ENCODE measurements at regions not wholly inside any gene's neighbourhood (a gene's known extent, or its start where the extent isn't known, plus 50 kb on each side); places are given as distances from the start of the nearest gene placed in this dataset.
A peak's percentile ranks its signal among the peaks of the same experiment; 100 is the strongest.
"Not testable (repeated sequence)": the region's sequence is repeated elsewhere in the genome, so short reads cannot be mapped to it uniquely, and the experiment has no call there.

DNA sequence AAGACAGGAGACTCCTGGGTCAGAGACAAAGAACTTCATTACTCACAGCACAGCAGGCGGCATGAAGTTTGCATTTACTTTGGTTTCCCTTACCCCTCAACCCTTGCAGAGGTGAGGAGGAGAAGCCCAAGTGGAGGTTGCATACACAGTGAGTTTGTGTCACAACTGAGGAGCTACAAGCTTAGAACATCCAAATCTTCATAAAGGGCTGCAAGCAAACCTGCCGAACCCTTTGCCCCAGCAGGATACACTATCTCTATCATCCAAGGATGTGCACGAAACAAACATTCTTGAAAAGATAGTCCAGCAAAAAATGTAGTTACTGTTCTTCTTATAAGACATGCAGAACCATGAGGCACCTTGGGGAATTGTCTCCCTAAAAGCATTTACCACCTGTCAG is 493.5 kb downstream of the SETD4 start:
- no peak for DNase-seq (ENCODE audit: low read depth)

DNA sequence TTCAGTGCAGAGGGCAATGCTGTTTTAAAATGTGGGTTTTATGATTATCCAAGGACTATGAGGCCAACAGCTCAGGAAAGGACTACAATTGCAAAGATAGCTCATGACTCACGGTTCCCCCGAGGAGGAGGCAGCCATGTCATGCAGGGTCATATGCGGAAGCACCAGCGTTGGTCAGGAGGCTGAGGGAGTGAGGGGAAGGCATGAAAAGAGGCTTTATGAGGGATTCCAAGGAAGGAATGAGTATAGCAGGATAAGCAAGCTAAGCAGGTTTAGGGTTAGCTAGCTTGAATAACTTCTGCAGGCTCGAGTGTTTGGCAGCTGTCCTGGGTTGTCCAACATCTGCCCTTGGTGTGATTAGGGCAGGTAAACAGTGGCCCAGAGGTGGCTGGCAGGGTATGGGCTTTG is 495.1 kb downstream of the SETD4 start:
- no peak for DNase-seq (ENCODE audit: low read depth)

DNA sequence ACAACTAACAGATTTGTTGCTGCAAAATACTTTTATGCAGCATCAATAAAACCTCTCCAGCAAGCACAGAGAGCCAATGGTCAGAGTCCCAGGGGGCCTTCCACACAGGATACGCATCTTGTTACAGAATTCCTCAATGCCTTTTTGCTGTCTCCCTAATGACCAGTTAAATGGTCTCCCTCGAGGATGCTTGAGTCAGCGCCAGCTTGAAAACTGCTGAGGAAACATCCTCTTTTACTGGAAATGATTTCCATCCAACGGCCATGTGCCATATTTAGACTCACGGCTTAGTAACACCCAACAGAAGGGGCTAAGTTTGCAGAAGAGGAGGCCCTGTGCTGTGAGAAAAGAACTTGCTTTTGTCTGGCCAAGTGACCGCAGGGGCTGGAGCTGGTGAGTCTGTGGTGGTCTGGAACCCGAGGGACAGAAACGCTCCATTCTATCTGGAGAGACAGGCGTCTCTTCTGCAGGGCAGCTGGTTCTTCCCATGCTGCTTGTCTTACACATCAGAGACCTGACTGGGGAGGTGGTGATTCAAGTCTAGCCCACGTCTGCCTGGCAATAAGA is 496.4 kb downstream of the SETD4 start:
- DNase-seq (ENCODE audit: low read depth), result no peak

DNA sequence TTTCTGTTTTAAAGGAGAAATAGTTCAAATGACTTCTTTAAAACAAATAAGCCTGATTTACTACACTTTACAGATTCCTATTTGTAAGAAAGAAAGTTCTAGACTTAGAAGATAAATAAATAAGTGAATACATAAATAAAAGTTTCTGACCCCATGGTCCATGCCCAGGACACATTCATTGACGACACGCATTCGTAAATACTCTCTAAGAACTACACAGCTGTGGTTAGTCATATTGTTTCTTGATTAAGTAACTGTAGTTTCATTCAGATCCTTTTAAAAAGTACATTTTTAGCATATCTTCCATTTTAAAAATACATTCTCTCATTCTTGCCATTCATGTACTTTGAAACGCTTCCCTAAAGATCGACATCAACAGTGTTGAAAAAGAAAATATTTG is 497.4 kb downstream of the SETD4 start:
- DNase-seq (ENCODE audit: low read depth), result no peak

DNA sequence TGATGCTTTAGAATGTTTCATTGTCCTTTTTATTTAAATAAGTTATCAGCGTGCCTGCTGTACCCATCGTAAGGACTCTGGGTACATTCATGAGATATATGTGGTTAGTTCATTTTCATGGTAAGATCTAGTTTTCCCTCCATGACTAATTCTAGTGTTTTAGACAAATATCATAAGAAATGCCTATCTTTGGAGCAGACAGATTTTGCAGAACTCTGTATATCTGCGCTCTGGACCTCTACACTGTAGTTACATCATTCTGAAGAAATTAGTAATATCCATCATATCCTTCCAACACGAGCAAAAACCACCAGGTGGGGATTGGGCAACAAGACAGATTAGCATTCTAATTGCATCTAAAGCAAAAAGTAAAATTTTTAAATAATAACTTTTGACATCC is 499.2 kb downstream of the SETD4 start:
- no peak for DNase-seq (ENCODE audit: low read depth)

DNA sequence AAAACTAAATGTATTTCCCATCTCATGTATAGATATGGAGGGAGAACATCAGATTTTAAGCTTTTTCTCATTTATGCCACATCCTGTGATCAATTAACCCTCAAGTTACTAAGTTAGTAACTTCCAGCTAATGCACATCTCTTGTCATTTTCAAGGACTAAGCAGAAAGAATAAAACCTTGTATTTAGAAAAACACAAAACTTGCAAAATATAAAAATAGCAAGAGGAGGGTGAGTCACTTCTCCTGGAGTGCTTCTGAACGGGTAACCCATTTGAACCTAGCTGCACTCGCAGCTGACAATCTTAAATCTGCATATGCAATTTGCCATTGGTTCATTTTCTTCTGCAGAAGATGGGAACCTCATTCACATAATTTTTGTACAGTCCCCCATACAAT is 500.5 kb downstream of the SETD4 start:
- DNase-seq (ENCODE audit: low read depth), result no peak

DNA sequence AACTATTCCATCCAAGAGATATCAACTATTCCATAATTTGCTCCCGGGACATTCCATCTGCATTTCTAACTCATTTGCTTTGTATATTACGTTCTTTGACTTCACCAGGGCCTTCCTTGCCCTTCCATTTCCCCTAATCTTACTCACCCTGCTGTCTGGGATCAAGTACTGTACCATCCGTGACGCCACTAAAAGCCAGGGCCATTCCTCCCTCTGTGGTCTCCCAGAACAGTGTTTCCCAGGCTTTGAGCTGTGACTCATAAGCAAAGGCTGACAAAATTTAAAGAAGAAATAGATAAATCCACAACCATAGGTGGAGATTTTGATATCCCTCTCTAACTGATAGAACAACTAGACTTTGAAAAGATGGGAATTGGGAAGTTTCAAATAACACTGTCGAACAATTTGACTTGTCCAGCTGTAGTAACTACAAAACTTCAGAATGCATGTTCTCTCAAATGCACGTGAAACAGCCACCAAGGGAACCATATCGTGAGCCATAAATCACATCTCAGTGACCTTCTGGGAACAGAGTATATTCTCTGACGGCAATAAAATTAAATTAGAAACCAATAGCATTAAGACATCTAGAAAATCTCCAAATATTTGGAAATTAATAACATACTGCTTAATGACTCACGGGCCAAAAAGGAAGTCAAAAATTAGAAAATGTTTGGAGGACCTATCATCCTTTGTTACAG is 501.0 kb downstream of the SETD4 start:
- no peak for DNase-seq (ENCODE audit: low read depth)

DNA sequence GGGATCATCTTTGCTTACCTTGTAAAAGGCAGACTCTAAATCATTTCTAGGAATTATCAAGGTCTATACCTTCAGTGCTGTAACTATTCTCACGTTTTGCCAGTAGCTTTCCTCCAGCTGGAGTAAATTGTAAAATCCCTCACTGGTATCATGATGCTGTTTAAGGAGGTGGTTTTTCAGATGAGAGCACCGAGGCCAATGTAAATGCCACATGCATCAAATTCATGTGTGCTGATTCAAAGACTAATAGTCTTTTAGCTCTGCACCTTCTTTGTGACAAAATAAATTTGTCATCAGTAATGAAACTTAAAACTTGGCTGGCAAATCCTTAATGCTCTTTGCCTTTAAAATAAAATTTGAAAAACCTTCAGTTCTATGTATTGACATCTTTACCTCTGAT is 503.8 kb downstream of the SETD4 start:
- DNase-seq (ENCODE audit: low read depth), result no peak

DNA sequence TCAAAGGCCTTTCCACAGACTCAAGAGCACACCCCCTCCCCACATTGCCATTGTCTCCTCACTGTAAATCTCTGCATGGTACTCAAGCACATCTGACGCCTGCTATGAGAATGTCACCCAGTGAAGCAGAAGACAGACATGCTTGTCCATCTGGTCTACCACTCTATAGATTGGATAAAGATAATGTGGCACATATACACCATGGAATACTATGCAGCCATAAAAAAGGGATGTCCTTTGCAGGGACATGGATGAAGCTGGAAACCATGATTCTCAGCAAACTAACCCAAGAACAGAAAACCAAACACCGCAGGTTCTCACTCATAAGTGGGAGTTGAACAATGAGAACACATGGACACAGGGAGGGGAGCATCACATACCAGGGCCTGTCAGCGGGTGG is 503.4 kb upstream of the RUNX1 start:
- DNase-seq (ENCODE audit: low read depth), result not testable (repeated sequence)

DNA sequence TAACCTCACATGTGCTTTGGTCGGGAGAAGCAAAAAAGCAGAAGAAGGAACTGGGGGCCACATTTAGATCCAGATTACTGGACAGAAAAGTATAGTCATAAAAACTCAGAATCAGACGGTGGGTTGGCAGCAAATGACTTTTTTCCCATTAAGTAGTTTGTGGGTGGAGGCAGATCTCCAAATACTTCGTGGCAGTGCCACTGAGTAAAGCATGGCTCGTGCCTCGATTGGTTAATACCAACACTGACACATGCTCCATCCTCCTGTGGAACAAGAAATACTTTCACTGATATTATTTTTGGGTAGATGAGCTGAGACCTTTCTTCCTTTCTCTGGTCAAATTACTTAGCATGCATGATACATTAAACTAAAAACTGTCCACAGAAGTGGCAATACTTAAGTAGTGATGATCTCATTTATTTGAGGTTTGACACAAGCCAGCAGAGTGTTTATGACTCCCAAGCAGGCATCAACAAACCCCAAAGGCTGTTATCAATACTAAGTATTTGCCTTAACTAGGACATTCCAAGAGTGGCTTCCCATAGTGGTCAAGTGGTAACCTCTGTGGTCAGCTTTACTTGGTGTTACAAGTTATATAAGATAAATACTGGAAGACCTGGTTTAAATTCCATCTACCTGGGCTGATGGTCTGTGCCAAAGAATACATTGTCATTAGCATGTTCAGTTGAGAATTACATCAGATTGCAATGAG is 500.0 kb upstream of the RUNX1 start:
- DNase-seq (ENCODE audit: low read depth), result no peak

DNA sequence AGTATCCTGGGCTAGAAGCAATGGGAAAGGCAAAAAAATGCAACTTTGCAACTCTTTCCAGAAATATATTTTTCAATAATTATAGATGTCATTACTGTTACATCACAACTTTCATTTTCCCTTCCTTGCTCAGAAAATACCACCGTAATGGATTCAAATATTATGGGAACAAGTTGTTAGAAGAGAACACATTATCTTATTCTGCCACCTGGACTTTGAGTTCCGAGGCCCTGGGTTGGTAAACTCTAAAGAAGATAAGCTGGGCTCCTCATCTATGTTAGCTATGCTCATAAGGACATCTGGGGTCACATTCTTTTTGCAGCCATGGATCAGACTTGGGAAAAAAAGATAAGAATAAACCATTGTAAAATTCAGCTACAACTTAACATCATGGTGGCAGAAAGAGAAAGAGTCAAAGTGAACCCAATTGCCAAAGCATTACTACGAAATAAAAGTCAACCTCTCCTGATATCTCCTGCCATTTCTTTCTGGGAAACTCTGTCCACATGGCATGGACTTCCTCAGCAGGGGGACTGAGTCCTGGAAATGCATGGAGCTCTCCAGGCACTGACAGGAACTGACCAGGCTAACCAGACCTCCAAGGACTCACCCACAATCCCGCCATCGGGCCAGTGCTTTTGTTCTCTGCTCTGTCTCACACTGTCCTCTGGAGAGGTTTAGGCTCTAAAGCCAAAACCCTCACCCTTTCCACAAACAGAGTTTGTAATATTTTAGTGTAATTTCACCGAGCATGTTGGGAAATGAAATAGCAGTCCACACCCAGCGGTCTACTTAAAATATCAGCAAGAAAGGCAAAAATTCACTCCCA is 499.1 kb upstream of the RUNX1 start:
- DNase-seq (ENCODE audit: low read depth), result no peak

DNA sequence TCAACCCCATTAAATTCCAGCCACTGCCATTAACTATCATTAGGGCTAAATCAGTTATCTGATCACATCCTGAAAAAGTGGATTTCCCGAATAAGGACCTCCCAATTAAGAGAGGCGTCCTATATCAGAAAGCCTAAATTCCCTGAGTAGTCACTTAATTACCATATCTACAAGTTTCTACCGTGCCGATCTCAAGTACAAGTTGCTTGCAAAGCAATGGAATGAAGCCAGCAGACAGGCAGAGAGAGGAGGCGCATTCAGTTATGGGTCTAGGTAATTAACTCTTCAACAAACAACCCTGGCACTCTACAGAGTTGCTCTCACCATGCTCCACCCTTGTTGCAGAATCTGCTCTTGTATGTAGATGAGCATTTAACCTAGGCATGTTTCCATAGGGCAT is 494.6 kb upstream of the RUNX1 start:
- no peak for DNase-seq (ENCODE audit: low read depth)

DNA sequence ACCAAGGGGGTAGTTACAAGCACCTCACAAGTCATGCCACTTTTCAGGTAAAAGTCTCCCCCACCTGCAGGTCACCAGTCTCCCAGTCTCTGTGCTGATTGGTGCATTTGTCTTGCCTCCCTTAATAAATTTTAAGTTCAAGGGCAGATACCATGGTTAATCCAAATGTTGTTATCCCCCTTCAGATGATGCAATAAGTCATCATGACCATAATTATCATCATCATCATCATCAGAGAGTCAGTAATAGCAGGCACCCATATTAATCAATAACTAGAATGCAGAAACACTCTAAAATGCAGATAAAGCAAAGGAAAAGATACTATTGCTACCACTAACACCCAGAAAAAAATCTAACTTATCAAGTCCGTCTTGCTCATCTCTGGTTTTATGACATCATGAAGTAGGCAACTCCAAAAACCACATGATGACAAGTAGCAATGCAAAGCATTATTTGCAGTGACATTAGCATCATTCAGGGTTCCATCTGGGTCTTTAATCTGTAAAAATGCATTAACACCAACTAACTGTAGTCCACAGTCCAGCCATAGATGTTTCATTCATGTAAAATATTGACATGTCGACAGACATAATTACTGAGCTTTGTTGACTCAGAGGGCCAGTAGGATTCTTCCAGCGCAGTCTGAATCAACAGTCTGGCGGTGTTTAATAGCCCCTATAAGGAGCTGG is 492.0 kb upstream of the RUNX1 start:
- DNase-seq (ENCODE audit: low read depth), result no peak

DNA sequence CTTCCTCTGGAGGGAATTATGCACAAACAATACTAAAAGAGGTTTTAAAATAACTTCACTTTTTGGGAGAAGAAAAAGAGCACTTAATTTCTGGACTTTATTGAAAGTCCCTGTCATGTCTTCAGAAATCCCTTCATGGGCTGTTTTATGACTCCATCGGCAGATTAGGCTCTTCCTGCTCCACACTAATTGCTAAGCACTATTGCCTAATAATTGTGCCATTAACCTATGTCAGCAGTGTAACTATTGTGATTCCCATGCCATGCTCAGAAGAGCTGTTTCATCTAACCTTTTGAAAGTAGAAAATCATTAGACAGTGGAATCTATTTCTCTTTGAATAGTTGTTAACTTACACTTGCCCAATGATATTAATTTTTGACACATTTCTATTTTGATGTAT is 489.3 kb upstream of the RUNX1 start:
- DNase-seq (ENCODE audit: low read depth), result no peak

DNA sequence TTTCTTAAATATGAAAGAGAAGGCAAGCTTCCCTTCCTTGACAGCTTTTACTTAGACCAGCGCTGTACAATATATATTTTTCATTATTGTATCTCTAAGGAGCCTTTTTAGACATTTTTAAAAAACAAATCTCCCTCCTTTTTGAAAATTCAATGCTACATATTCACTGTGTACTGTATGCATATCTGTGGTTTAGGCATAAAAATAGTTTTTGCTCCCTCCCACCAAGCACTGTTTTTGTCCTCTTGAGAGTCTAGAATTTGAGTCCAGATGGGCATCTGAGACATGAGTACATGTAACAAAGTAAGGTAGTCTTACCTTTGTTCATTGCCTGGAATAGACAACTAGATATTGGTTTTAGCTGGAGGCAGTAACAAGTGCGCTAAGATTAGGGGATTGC is 488.5 kb upstream of the RUNX1 start:
- no peak for DNase-seq (ENCODE audit: low read depth)

DNA sequence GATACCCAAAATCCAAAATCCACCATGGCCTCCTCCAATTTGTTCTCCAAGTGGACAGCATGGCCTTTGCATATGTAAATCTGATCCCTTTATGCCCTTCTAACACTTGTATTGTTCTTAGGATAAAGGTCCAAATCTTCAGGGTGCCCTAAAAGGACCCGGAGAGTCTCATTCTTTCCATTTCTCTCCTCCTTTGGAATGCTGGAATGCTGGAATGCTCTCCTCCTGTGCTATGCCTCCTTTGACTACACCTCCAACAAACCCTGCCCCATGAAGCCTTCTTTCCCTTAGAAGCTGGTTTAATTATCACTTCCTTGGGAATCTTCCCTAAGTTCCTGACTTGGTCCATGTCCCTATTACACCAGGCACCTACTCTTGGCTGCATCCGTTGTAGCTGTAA is 484.8 kb upstream of the RUNX1 start:
- DNase-seq (ENCODE audit: low read depth), result no peak

DNA sequence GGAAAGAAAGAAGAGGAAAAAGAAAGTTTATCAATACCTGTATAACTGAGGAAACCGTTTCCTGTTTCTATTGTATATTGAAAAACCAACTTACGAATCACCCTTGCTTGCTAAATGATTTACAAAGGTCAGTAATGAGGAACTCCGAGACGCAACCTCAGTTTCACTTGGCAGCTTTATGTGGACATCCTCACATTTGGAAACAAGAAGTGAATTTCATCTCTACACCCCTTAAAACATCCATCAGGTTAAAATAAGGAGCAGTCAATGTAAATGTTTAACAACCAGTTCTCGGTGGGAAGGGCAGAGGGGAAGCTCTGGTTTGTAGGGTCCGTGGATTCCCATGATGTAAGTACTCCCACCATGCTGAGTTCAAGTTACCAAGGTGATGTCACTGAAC is 481.7 kb upstream of the RUNX1 start:
- no peak for DNase-seq (ENCODE audit: low read depth)

DNA sequence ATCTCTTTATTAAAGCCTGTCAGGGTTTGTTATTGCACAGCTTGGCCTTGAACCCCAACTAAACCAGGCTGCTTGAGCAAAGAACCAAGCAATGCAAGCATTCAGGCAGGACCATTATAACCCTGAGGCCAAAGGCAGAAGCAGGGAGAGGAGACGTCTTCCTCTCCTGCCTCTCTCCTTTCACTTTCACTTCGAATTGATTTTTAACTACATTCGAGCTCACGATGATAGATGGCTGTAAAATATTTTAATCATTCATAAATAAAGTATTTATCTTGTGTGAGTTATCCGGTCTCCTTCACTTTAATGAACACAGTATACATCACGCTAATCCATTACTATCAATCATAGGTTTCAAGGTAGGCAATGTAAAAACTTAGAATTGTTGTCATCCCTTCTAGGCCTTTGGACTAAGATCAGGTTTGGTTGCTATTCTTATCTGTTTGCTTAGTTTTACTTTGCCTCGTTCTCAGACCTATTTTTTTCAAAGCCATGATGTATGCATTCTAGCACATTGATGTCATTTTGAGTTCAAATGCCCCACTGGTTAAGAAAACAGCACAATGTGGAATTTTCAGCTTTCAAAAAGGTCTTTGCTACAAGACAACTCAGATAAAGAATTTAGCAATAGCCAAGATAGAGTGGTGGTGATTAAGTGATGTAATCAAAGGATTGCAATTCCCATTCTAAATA is 480.2 kb upstream of the RUNX1 start:
- no peak for DNase-seq (ENCODE audit: low read depth)

DNA sequence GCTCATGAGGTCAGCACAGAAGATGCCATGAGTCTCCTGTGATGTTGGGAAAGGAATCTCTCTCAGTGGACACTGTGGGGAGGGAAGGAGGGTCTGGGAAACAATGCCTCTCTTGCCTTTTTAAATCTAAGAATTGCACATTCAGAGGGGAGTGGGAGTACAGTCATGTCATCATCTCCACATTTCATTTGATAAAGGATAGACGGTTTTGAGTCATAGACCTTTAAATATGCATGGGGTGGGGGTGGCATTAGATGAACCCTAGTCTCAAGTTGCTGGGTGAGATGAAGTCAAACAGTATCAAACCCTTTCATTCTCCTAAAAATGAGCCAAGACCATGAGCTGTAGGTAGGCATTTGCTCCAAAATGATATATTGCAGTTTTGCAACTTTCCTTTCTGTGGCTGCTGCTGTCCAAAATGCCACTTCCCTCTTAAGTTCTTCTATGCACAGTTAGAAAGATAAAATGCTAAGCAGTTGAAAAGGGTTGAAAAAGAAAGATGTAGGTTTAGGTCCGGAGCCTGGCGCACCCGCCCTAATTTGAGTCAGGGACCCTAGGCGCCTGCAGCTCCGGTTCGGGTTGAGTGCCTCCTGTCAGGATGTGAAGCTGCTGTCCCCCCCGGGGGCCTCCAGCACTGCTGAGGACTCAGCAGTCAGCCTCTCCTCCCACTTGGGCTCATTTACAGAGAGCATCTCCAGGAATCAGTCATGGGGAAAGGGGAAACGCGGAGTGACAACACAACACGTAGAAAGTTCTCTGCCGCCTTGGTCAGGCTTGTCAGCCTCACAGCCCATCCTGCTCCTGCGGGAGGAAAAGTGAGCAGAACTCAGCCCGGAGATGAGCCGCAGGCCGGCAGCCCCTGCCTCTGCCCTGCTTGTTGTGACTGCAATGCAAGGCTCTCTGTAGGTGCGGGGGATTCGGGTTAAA is 479.3 kb upstream of the RUNX1 start:
- peak; percentile 10 for DNase-seq (ENCODE audit: low read depth)

DNA sequence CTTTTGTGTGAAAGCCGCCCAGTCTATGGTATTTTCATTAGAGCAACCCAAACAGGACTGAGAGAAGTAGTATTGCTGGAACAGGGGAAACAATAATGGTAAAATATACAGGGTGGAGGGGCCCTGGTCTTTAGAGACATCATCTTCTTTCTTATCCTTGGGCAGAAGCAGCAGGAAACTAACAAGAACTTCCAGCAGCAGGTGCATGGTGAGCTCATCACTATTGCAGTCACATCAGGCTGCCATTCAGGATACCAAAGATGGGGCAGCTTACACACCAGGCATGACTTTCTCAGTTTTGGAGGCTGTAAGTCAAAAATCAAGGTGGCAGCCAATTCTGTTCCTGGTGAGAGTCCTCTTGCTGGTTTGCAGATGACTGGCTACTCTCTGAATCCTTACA is 478.3 kb upstream of the RUNX1 start:
- no peak for DNase-seq (ENCODE audit: low read depth)

All from activated T-helper 1 cell treated with Interleukin-2 at 50 U/mL for 16 hours (primary cell).